ENCODE measurements at regions not wholly inside any gene's neighbourhood (a gene's known extent, or its start where the extent isn't known, plus 50 kb on each side); places are given as distances from the start of the nearest gene placed in this dataset.

GRCh38 chr21:43312011-43312410 lies 114.9 kb downstream of the SIK1 start (continued):
- no peak for TF ChIP-seq ATF3 (IDR thresholded peaks at IDR 0.05; ENCODE audit: insufficient read depth, low read depth, low read length)
- TF ChIP-seq CTBP2 (IDR thresholded peaks at IDR 0.05; ENCODE audit: borderline replicate concordance, insufficient read depth, insufficient read length, low read length): no peak
- TF ChIP-seq CTCF (IDR thresholded peaks at IDR 0.05; ENCODE audit: control extremely low read depth in 1 of 3, insufficient read depth in 1 of 3, low read depth in 1 of 3, low read length in 3 of 3): no peak
- no peak for TF ChIP-seq HDAC2 (IDR thresholded peaks at IDR 0.05; ENCODE audit: borderline replicate concordance in 1 of 2, low read depth in 2 of 2, low read length in 2 of 2)
- TF ChIP-seq TBP (IDR thresholded peaks at IDR 0.05; ENCODE audit: low read depth, low read length): no peak

Data from H1 (cell line).